Peyer's patch (tissue), 4 donors: ENCODE measurements at regions not wholly inside any gene's neighbourhood (a gene's known extent, or its start where the extent isn't known, plus 50 kb on each side); places are given as distances from the start of the nearest gene placed in this dataset.

ENCODE experiments used
- POLR2A ChIP-seq, 2 donors: fragments of 450-650 bp; IDR thresholded peaks; one replicate each; pipeline ENCODE4 v1.5.1; 2017; ENCODE audit warnings: antibody characterized with exemption in 2 of 2, mild to moderate bottlenecking in 2 of 2, moderate library complexity in 2 of 2
- TF ChIP-seq, protein P1 (sequence below), 6 experiments: fragments of 450-650 bp in 4 of 6; fragments of 200-600 bp in 2 of 6; sonication (generic) in 1 of 6; IDR thresholded peaks; one replicate each; pipeline ENCODE4 v1.5.1; 2017 to 2019; ENCODE audit warnings: antibody characterized with exemption in 6 of 6, mild to moderate bottlenecking in 3 of 6, moderate library complexity in 1 of 6

DNA sequence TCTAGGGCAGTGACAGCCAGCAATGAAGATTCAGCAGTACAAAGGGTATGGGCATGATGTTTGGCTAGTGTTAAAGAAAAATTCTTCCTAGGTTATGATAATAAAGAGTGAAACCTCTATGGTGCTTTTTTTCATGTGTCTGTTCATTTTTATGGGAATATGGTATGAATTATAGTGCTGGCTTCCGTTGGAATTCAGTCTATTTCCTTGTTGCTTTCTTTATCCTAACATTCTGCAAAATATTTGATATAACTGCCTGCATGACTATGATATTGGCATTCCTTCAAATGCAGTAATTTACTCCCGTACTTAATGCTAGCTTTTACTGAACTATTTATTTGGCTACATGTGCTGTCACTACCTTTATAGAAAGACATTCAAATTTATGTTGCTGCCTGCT is 57.6 kb upstream of the ATP11B start:
- TF ChIP-seq, protein P1, sequence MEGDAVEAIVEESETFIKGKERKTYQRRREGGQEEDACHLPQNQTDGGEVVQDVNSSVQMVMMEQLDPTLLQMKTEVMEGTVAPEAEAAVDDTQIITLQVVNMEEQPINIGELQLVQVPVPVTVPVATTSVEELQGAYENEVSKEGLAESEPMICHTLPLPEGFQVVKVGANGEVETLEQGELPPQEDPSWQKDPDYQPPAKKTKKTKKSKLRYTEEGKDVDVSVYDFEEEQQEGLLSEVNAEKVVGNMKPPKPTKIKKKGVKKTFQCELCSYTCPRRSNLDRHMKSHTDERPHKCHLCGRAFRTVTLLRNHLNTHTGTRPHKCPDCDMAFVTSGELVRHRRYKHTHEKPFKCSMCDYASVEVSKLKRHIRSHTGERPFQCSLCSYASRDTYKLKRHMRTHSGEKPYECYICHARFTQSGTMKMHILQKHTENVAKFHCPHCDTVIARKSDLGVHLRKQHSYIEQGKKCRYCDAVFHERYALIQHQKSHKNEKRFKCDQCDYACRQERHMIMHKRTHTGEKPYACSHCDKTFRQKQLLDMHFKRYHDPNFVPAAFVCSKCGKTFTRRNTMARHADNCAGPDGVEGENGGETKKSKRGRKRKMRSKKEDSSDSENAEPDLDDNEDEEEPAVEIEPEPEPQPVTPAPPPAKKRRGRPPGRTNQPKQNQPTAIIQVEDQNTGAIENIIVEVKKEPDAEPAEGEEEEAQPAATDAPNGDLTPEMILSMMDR (IDR thresholded peaks at IDR 0.05): no peak
- no peak for TF ChIP-seq POLR2A (IDR thresholded peaks at IDR 0.05)
